Neural cell (in vitro differentiated cells): ENCODE measurements at regions not wholly inside any gene's neighbourhood (a gene's known extent, or its start where the extent isn't known, plus 50 kb on each side); places are given as distances from the start of the nearest gene placed in this dataset.

Experiments used
- H2AFZ ChIP-seq: fragments of 200-600, 300-800 bp; sonication (generic), shearing (Covaris generic); 2 replicates; pipeline ENCODE4 v1.6.0; 2014; ENCODE audit warnings: low read depth, mild to moderate bottlenecking, antibody characterized with exemption, low read length, moderate library complexity
- H3F3A ChIP-seq: fragments of 200-600 bp; shearing (Covaris generic); 2 replicates; pipeline ENCODE4 v1.6.1; 2016; ENCODE audit warnings: mild to moderate bottlenecking, moderate library complexity, mixed read lengths, antibody characterized with exemption, low read length; ENCODE audit not compliant: insufficient read depth, poor library complexity, severe bottlenecking
- H3K27ac ChIP-seq: fragments of 200-600, 300-800 bp; sonication (generic), shearing (Covaris generic); 2 replicates; pipeline ENCODE4 v1.5.1; 2014; ENCODE audit warnings: mild to moderate bottlenecking, low read length, moderate library complexity
- H3K27me3 ChIP-seq: fragments of 300-800, 200-600 bp; sonication (generic), shearing (Covaris generic); 2 replicates; pipeline ENCODE4 v1.6.0; 2014; ENCODE audit warnings: mild to moderate bottlenecking, low read depth, low read length, moderate library complexity; ENCODE audit not compliant: insufficient read depth
- H3K36me3 ChIP-seq: fragments of 300-800, 200-600 bp; sonication (generic), shearing (Covaris generic); 2 replicates; pipeline ENCODE4 v1.5.1; 2014; ENCODE audit warnings: mild to moderate bottlenecking, antibody characterized with exemption, low read length, moderate library complexity; ENCODE audit not compliant: insufficient read depth
- H3K4me2 ChIP-seq: fragments of 300-800, 200-600 bp; sonication (generic), shearing (Covaris generic); 2 replicates; pipeline ENCODE4 v1.6.0; 2014; ENCODE audit warnings: mild to moderate bottlenecking, low read length
- H3K4me3 ChIP-seq: fragments of 300-800, 200-600 bp; sonication (generic), shearing (Covaris generic); 2 replicates; pipeline ENCODE4 v1.5.1; 2014; ENCODE audit warnings: mild to moderate bottlenecking, low read length, moderate library complexity
- H3K79me2 ChIP-seq: fragments of 200-600 bp; shearing (Covaris generic); replicated peaks from 2 replicates; pipeline ENCODE4 v1.6.0; 2014; ENCODE audit warnings: mild to moderate bottlenecking, low read length, moderate library complexity; ENCODE audit not compliant: insufficient read depth
- H3K9ac ChIP-seq: fragments of 300-800, 200-600 bp; sonication (generic), shearing (Covaris generic); 2 replicates; pipeline ENCODE4 v1.6.1; 2016; ENCODE audit warnings: mild to moderate bottlenecking, low read length, mixed read lengths
- H3K9me2 ChIP-seq: fragments of 200-600 bp; shearing (Covaris generic); 2 replicates; pipeline ENCODE4 v1.6.1; 2016; ENCODE audit warnings: mild to moderate bottlenecking, low read length, mixed read lengths; ENCODE audit not compliant: insufficient read depth
- H3K9me3 ChIP-seq: fragments of 200-600, 300-800 bp; sonication (generic), shearing (Covaris generic); 2 replicates; pipeline ENCODE4 v1.6.1; 2016; ENCODE audit warnings: mild to moderate bottlenecking, mixed run types, low read length, moderate library complexity, mixed read lengths
- H4K20me1 ChIP-seq: fragments of 200-600 bp; shearing (Covaris generic); 2 replicates; pipeline ENCODE4 v1.6.1; 2016; ENCODE audit warnings: mild to moderate bottlenecking, mixed run types; ENCODE audit not compliant: insufficient read depth
- EP300 ChIP-seq: fragments of 450-650 bp; conservative IDR thresholded peaks from 2 replicates; pipeline ENCODE4 v1.6.1; 2014; ENCODE audit warnings: antibody characterized with exemption, mild to moderate bottlenecking, moderate library complexity; ENCODE audit not compliant: poor library complexity, severe bottlenecking
- EZH2 ChIP-seq: fragments of 200-600, 300-800 bp; shearing (Covaris generic), sonication (generic); IDR thresholded peaks from 2 replicates; pipeline ENCODE4 v1.6.1; 2014; ENCODE audit warnings: antibody characterized with exemption, low read length, borderline replicate concordance, mild to moderate bottlenecking; ENCODE audit not compliant: insufficient read depth, poor library complexity, severe bottlenecking
- MXI1 ChIP-seq: fragments of 450-650 bp; conservative IDR thresholded peaks from 2 replicates; pipeline ENCODE4 v1.6.1; 2014; ENCODE audit warnings: antibody characterized with exemption, mild to moderate bottlenecking; ENCODE audit not compliant: poor library complexity, severe bottlenecking
- POLR2AphosphoS5 ChIP-seq: IDR thresholded peaks from 2 replicates; pipeline ENCODE4 v1.6.1; 2012
- RAD21 ChIP-seq: fragments of 450-650 bp; conservative IDR thresholded peaks from 2 replicates; pipeline ENCODE4 v1.6.1; 2014; ENCODE audit warnings: antibody characterized with exemption, mild to moderate bottlenecking, moderate library complexity
- REST ChIP-seq: IDR thresholded peaks from 2 replicates; pipeline ENCODE4 v1.6.1; 2012; ENCODE audit warnings: borderline replicate concordance
- SMC3 ChIP-seq: fragments of 450-650 bp; conservative IDR thresholded peaks from 2 replicates; pipeline ENCODE4 v1.6.1; 2014; ENCODE audit warnings: antibody characterized with exemption, mild to moderate bottlenecking, moderate library complexity; ENCODE audit not compliant: poor library complexity
- TAF1 ChIP-seq: IDR thresholded peaks from 2 replicates; pipeline ENCODE4 v1.6.1; 2012; ENCODE audit warnings: low read depth
- TF ChIP-seq, protein P1 (sequence below): fragments of 450-650 bp; IDR thresholded peaks from 2 replicates; pipeline ENCODE4 v1.5.1; 2014; ENCODE audit warnings: antibody characterized with exemption, mild to moderate bottlenecking, moderate library complexity; ENCODE audit not compliant: poor library complexity, severe bottlenecking

- Histone ChIP-seq H3K27me3 (no peaks in the 10 kb centered on the region), H3F3A (no peaks in the 10 kb centered on the region), H3K79me2 (no peaks in the 10 kb centered on the region), H2AFZ (no peak overlapping the region), H3K36me3 (no peaks in the 10 kb centered on the region), H3K27ac (no peak overlapping the region), H3K9me3 (no peaks in the 10 kb centered on the region), H4K20me1 (no peaks in the 10 kb centered on the region), H3K9ac (no peak overlapping the region), H3K9me2 (no peaks in the 10 kb centered on the region), H3K4me3 (no peak overlapping the region), H3K4me2 (no peak overlapping the region)
- TF ChIP-seq MXI1 (no peak), TAF1 (no peak), REST (no peak), RAD21 (no peak), POLR2AphosphoS5 (no peak), SMC3 (no peak), EP300 (no peak), EZH2 (no peak)
- TF ChIP-seq, protein P1, sequence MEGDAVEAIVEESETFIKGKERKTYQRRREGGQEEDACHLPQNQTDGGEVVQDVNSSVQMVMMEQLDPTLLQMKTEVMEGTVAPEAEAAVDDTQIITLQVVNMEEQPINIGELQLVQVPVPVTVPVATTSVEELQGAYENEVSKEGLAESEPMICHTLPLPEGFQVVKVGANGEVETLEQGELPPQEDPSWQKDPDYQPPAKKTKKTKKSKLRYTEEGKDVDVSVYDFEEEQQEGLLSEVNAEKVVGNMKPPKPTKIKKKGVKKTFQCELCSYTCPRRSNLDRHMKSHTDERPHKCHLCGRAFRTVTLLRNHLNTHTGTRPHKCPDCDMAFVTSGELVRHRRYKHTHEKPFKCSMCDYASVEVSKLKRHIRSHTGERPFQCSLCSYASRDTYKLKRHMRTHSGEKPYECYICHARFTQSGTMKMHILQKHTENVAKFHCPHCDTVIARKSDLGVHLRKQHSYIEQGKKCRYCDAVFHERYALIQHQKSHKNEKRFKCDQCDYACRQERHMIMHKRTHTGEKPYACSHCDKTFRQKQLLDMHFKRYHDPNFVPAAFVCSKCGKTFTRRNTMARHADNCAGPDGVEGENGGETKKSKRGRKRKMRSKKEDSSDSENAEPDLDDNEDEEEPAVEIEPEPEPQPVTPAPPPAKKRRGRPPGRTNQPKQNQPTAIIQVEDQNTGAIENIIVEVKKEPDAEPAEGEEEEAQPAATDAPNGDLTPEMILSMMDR, result no peak
These were observed 140.3 kb downstream of the PJA1 start for GRCh38 chrX:69024931-69025330.

GRCh38 chrX:69024161-69024736 lies 141.0 kb downstream of the PJA1 start:
- Histone ChIP-seq H3F3A (no peaks in the 10 kb centered on the region), H3K9ac (no peak overlapping the region), H4K20me1 (no peaks in the 10 kb centered on the region), H2AFZ (no peak overlapping the region), H3K9me2 (no peaks in the 10 kb centered on the region), H3K36me3 (no peaks in the 10 kb centered on the region), H3K9me3 (no peaks in the 10 kb centered on the region), H3K4me2 (no peak overlapping the region), H3K4me3 (no peak overlapping the region), H3K27ac (no peak overlapping the region), H3K79me2 (no peaks in the 10 kb centered on the region), H3K27me3 (no peaks in the 10 kb centered on the region)
- no peak for TF ChIP-seq MXI1
- TF ChIP-seq EZH2, result no peak
- no peak for TF ChIP-seq POLR2AphosphoS5
- no peak for TF ChIP-seq RAD21

- Histone ChIP-seq H3K9me2 (no peaks in the 10 kb centered on the region), H3K9ac (no peak overlapping the region), H2AFZ (no peak overlapping the region), H3K27me3 (no peaks in the 10 kb centered on the region), H3K9me3 (no peaks in the 10 kb centered on the region), H4K20me1 (no peaks in the 10 kb centered on the region), H3K4me2 (no peak overlapping the region), H3K79me2 (no peaks in the 10 kb centered on the region), H3F3A (no peaks in the 10 kb centered on the region), H3K4me3 (no peak overlapping the region), H3K27ac (no peak overlapping the region), H3K36me3 (no peaks in the 10 kb centered on the region)
- TF ChIP-seq, protein P1, result no peak
- TF ChIP-seq RAD21 (no peak), EP300 (no peak), MXI1 (no peak), REST (no peak), TAF1 (no peak), SMC3 (no peak), POLR2AphosphoS5 (no peak), EZH2 (no peak)
These were observed 142.8 kb downstream of the PJA1 start for GRCh38 chrX:69022430-69022829.
